SH-SY5Y (cell line): ENCODE measurements at regions not wholly inside any gene's neighbourhood (a gene's known extent, or its start where the extent isn't known, plus 50 kb on each side); places are given as distances from the start of the nearest gene placed in this dataset.

ENCODE experiments used
- GATA2 ChIP-seq: IDR thresholded peaks from 2 replicates; pipeline ENCODE4 v1.6.1; 2011; ENCODE audit warnings: mild to moderate bottlenecking, low read depth, low read length
- GATA3 ChIP-seq: IDR thresholded peaks from 2 replicates; pipeline ENCODE4 v1.6.1; 2011; ENCODE audit warnings: low read depth, mild to moderate bottlenecking, low read length, moderate library complexity

- TF ChIP-seq GATA2 = no peak
- no peak for TF ChIP-seq GATA3
These were observed 482.8 kb upstream of the CHORDC1 start for GRCh38 chr11:90705661-90706060.
